ENCODE measurements at regions not wholly inside any gene's neighbourhood (a gene's known extent, or its start where the extent isn't known, plus 50 kb on each side); places are given as distances from the start of the nearest gene placed in this dataset.

DNA sequence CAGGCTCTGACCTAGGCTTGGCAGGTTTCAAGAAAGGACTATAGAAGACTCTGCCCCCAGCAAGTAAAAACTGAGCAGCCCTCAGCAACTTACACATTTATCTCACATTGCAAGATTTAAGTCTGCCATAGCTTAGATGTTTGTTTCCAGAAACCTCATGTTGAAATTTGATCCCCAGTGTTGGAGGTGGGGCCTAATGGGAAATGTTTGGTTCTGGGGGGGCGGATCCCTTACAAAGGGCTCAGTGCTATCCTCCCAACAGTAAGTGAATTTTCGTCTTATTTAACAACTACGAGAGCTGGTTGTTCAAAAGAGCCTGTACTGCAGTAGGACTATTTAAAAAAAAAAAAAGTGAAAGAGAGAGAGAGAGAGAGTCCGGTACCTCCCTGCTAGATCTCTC, 125.2 kb upstream of the PROK2 start:
- H3K4me1 ChIP-seq (ENCODE audit: low read length), result 0 out of 2 replicates have a peak, but pooled peaks cover 10% of the 10 kb centered on the region
- H3F3A ChIP-seq (ENCODE audit: insufficient read depth, low read length), result no peaks in the 10 kb centered on the region
- no peak for TF ChIP-seq EZH2 (optimal IDR thresholded peaks at IDR 0.05; ENCODE audit: low read depth, low read length)
- TF ChIP-seq EZH2phosphoT487 (IDR thresholded peaks at IDR 0.05; ENCODE audit: low read length), result no peak
- TF ChIP-seq, protein P1, sequence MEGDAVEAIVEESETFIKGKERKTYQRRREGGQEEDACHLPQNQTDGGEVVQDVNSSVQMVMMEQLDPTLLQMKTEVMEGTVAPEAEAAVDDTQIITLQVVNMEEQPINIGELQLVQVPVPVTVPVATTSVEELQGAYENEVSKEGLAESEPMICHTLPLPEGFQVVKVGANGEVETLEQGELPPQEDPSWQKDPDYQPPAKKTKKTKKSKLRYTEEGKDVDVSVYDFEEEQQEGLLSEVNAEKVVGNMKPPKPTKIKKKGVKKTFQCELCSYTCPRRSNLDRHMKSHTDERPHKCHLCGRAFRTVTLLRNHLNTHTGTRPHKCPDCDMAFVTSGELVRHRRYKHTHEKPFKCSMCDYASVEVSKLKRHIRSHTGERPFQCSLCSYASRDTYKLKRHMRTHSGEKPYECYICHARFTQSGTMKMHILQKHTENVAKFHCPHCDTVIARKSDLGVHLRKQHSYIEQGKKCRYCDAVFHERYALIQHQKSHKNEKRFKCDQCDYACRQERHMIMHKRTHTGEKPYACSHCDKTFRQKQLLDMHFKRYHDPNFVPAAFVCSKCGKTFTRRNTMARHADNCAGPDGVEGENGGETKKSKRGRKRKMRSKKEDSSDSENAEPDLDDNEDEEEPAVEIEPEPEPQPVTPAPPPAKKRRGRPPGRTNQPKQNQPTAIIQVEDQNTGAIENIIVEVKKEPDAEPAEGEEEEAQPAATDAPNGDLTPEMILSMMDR (IDR thresholded peaks at IDR 0.05; ENCODE audit: low read length), result no peak
- H3K9me2 ChIP-seq (replicated peaks; ENCODE audit: insufficient read depth, low read length), result no peaks in the 10 kb centered on the region
- no peaks in the 10 kb centered on the region for H3K27me3 ChIP-seq (replicated peaks; ENCODE audit: insufficient read depth, low read length)
- H3K4me2 ChIP-seq (ENCODE audit: low read depth, low read length), result no peak overlapping the region
- H4K20me1 ChIP-seq (ENCODE audit: insufficient read depth, low read length), result no peaks in the 10 kb centered on the region
- no peak overlapping the region for H2AFZ ChIP-seq (ENCODE audit: low read length)
- H3K36me3 ChIP-seq (replicated peaks; ENCODE audit: insufficient read depth, low read length), result no peaks in the 10 kb centered on the region
- no peak for DNase-seq
- H3K9ac ChIP-seq (ENCODE audit: low read length), result no peak overlapping the region
- no peaks in the 10 kb centered on the region for H3K79me2 ChIP-seq (ENCODE audit: low read length)
- H3K9me3 ChIP-seq (replicated peaks; ENCODE audit: insufficient read depth, low read length), result no peaks in the 10 kb centered on the region
- no peak overlapping the region for H3K4me3 ChIP-seq (ENCODE audit: low read length)
- H3K27ac ChIP-seq (ENCODE audit: low read length), result no peak overlapping the region

DNA sequence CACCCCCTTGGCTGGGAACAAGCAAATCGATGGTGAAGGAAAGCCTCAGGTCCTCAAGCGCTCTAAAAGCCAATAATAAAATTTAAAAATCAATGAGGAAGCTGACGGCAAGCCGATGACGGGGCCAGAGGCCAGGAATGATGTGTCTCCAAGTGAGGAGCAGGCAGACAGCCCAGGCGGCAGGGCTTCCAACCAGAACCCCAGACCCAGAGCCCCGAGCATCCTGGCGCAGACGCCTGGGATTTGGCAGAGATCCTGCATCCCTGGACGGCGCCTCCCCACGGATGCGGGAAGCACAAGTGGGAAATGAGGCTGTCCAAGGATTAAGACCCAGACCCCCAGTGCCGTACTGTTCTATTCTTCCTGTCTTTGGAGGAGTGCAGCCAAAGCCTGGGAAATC, 123.0 kb upstream of the PROK2 start:
- no peaks in the 10 kb centered on the region for H3K27me3 ChIP-seq (replicated peaks; ENCODE audit: insufficient read depth, low read length)
- no peaks in the 10 kb centered on the region for H3K36me3 ChIP-seq (replicated peaks; ENCODE audit: insufficient read depth, low read length)
- H3K9me3 ChIP-seq (replicated peaks; ENCODE audit: insufficient read depth, low read length), result no peaks in the 10 kb centered on the region
- H3K4me1 ChIP-seq (ENCODE audit: low read length), result 0 out of 2 replicates have a peak, but pooled peaks cover 7% of the 10 kb centered on the region
- DNase-seq, result no peak
- no peaks in the 10 kb centered on the region for H3K9me2 ChIP-seq (replicated peaks; ENCODE audit: insufficient read depth, low read length)
- H2AFZ ChIP-seq (ENCODE audit: low read length), result no peak overlapping the region
- H3K79me2 ChIP-seq (ENCODE audit: low read length), result no peaks in the 10 kb centered on the region
- no peaks in the 10 kb centered on the region for H3F3A ChIP-seq (ENCODE audit: insufficient read depth, low read length)
- no peak overlapping the region for H3K27ac ChIP-seq (ENCODE audit: low read length)
- TF ChIP-seq EZH2phosphoT487 (IDR thresholded peaks at IDR 0.05; ENCODE audit: low read length) (no peak), EZH2 (optimal IDR thresholded peaks at IDR 0.05; ENCODE audit: low read depth, low read length) (no peak)
- TF ChIP-seq, protein P1 (IDR thresholded peaks at IDR 0.05; ENCODE audit: low read length), result no peak
- no peaks in the 10 kb centered on the region for H4K20me1 ChIP-seq (ENCODE audit: insufficient read depth, low read length)
- H3K4me2 ChIP-seq (ENCODE audit: low read depth, low read length), result no peak overlapping the region
- H3K9ac ChIP-seq (ENCODE audit: low read length), result no peak overlapping the region
- no peak overlapping the region for H3K4me3 ChIP-seq (ENCODE audit: low read length)

DNA sequence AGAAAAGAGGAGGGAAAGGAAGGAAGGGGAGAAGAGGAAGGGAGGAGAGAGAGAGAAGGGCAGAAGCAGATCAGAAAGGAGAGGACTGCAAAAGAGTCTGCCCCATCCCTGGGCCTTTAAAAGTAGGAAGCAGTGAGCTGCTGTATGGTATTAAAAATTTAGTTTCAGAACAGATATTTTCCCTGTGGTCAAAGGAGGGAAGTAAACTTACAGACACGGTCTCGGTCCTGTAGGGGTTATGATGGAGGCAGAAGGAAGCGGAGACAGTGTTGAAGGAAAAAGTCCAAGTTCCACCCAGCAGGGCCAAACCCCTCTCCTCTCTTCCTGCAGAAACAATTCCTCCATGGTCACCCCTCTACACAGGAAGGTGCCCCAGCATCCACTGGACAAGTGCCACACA, 122.0 kb upstream of the PROK2 start:
- no peak overlapping the region for H3K4me3 ChIP-seq (ENCODE audit: low read length)

More for the DNA sequence above, 122.0 kb upstream of the PROK2 start:
- Histone ChIP-seq H3K4me2 (ENCODE audit: low read depth, low read length) (no peak overlapping the region), H3K9me3 (replicated peaks; ENCODE audit: insufficient read depth, low read length) (no peaks in the 10 kb centered on the region), H3K36me3 (replicated peaks; ENCODE audit: insufficient read depth, low read length) (no peaks in the 10 kb centered on the region), H2AFZ (ENCODE audit: low read length) (no peak overlapping the region), H3K27ac (ENCODE audit: low read length) (no peak overlapping the region), H3K79me2 (ENCODE audit: low read length) (no peaks in the 10 kb centered on the region), H3K4me1 (ENCODE audit: low read length) (0 out of 2 replicates have a peak, but pooled peaks cover 7% of the 10 kb centered on the region), H4K20me1 (ENCODE audit: insufficient read depth, low read length) (no peaks in the 10 kb centered on the region), H3K27me3 (replicated peaks; ENCODE audit: insufficient read depth, low read length) (no peaks in the 10 kb centered on the region), H3K9ac (ENCODE audit: low read length) (no peak overlapping the region), H3K9me2 (replicated peaks; ENCODE audit: insufficient read depth, low read length) (no peaks in the 10 kb centered on the region), H3F3A (ENCODE audit: insufficient read depth, low read length) (no peaks in the 10 kb centered on the region)
- TF ChIP-seq, protein P1 (IDR thresholded peaks at IDR 0.05; ENCODE audit: low read length), result no peak
- TF ChIP-seq EZH2phosphoT487 (IDR thresholded peaks at IDR 0.05; ENCODE audit: low read length) (no peak), EZH2 (optimal IDR thresholded peaks at IDR 0.05; ENCODE audit: low read depth, low read length) (no peak)
- DNase-seq, result no peak
